GM19238 (cell line): ENCODE measurements at regions not wholly inside any gene's neighbourhood (a gene's known extent, or its start where the extent isn't known, plus 50 kb on each side); places are given as distances from the start of the nearest gene placed in this dataset.
"Not testable (repeated sequence)": the region's sequence is repeated elsewhere in the genome, so short reads cannot be mapped to it uniquely, and the experiment has no call there.

Source experiments
- DNase-seq: peaks from one replicate; pipeline ENCODE4 v3.0.0; 2011; ENCODE audit warnings: low spot score; ENCODE audit not compliant: insufficient read length

- DNase-seq: not testable (repeated sequence)
These were observed 528.8 kb upstream of the GRIA3 start for GRCh38 chrX:122655256-122655655.

DNA sequence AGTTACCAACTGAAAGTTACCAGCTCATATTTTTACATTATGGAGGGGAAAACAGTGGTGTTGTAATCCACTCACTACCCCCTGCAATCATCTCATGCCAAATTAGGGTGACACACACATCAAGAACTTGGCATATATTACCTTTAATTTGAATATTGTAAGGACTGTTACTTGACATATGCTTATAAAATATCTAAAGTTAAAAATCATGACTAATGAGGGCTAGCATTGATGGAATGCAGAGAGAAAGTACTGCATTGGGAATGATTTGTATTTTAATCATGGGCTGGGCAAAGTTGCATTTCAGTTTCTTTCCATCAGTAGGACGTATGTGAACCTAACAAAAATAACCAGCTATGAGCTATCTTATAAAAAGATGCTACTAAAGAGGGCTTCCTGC, 517.5 kb upstream of the GRIA3 start:
- DNase-seq: no peak

DNA sequence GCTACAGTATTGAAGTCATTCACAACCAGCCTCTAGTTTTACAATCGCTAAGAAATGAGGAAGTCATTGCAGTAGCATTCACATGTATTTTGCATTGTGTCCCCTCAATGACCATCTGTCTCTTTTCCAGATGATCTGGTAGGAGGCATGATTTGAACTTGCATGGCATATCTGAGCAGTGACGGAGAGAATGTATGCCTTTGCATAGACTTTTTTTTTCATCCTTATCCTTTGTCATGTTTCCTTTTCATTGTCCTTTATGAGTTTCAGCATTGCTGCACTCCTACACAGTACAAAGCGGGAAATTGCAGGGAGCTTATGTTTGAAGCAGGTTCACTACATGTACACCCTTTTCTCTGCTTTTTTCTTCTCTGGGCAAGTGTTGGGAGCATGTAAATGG, 516.4 kb upstream of the GRIA3 start:
- no peak for DNase-seq

- DNase-seq: no peak
These were observed 480.3 kb upstream of the GRIA3 start for GRCh38 chrX:122703762-122704161.

- DNase-seq: no peak
These were observed 444.3 kb upstream of the GRIA3 start for GRCh38 chrX:122739770-122740169.

DNA sequence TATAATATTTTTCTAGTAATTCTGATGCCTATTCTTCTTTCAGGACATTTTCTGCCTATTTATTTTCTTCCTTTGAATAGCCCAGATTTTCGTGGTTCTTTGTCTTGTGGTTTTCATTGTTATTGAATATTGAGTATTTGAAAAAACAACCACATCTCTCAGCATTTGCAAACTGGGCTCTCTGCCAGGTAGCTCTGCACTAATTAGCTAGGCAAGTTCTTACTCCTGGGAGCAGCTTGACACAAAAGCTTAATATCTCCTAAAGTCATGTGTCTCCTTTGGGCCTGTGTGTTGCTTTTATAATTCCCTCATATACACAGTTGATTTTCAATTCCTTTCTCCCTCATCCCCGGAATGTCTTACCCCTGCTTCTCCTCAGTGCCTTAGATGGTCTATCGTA, 413.5 kb upstream of the GRIA3 start:
- DNase-seq: no peak

DNA sequence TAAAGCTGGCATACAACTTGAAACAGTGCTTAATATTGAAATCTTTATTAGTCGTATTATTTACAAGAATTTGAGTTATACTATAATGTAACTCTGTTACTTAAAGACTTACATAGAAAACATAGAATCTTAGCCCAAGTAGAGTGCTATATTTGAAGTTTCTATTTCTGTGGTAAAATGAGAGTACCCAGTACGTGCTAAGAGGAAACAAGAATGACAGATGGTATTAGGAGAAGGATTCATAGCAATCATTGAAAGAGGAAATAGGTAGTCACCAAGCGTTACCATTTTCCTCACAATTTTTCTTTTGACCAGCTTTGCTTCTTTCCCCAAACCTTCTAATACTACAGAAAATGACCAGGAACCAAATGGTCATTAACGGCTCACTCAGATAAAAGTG, 412.1 kb upstream of the GRIA3 start:
- no peak for DNase-seq

GRCh38 chrX:122777766-122778165, 406.3 kb upstream of the GRIA3 start:
- no peak for DNase-seq

DNA sequence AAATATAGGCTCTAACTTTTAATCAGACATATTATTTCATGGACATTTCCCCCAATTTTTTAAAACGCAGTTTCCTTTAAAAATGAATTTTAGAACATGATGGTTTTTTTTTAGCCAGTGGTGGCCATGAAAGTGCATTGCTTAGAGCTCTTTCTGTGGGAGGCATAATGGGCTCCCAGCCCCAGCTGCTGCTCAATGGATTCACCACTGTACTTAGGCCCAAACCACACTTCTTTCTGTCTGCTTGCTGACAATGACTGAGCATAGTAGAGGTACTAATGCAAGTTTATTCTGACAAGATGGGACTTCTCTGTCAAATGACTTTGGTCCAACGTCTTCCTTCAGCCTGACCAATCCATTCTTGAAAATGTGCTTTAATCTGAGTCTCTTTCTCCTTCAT, 400.2 kb upstream of the GRIA3 start:
- no peak for DNase-seq

DNA sequence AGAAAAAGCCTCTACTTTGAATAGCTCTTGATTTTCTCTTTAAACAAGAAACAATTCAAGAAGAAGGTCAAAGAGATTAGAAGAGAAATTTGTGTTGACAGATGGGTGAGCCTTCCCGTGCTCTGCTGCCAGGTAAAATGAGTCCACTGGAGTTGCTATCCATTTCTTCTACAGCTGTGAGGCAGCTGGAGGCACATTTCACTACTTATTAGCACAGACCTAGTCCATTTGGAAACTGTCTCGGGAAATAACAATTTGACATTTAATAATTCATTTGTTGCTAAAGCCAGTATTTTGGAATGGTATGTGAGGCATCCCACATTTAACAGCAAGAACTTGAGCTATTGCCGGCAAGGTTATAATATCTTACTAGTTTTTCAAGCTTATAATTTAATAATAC, 396.8 kb upstream of the GRIA3 start:
- no peak for DNase-seq

GRCh38 chrX:122788216-122788615, 395.9 kb upstream of the GRIA3 start:
- no peak for DNase-seq

- no peak for DNase-seq
These were observed 393.5 kb upstream of the GRIA3 start for GRCh38 chrX:122790376-122791095.

GRCh38 chrX:122813876-122814275, 370.2 kb upstream of the GRIA3 start:
- no peak for DNase-seq

- DNase-seq: no peak
These were observed 367.8 kb upstream of the GRIA3 start for GRCh38 chrX:122816288-122816687.

DNA sequence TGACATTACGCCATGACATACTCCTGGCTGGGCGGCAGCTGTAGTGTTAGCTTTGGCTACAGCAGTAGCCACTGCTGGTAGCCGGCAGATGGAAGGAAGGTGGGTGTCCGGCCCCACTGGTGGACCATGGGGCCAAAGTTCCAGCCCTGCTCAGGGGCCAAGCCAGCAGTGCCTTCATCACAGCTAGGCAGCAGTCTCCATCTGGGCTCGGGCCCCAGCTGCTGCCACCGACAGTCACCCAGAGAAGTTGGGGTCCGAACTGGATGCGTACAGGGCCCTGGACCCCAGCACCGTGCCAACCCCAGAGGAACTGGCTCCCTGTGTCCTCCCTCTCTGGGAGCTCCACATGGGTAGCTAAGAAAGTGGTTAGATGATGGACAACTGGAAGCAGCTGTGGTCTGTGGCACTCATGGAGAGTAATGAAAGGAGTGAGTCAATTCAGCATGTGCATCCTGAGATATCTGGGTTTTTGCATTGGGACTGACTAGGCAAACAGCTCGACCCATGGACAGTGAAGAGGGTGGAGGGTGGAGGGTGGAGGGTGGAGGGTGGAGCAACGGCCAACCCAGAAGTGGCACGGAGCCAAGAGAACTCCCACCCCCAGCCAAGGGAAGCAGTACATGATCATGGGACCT, 366.6 kb upstream of the GRIA3 start:
- no peak for DNase-seq

GRCh38 chrX:122818068-122818467, 366.0 kb upstream of the GRIA3 start:
- no peak for DNase-seq

DNA sequence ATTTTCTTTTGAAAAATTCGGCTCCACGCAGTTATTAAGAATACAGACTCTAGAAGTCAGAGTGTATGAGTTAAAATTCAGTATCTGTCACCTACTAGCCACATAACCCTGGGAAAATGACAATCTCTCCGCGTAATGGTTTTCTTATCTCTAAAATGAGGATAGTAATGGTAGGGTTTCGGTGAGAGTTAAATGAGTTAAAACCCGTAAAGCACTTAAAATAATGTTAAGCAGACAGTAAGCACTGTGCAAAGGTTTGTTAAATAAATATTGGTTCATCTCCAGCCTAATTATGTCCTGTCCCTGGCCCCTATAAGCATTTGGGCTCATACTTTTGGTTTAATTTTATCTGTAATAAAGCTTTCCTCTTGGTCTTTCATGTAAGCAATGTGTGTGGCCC, 350.8 kb upstream of the GRIA3 start:
- DNase-seq: no peak

- DNase-seq: no peak
These were observed 348.2 kb upstream of the GRIA3 start for GRCh38 chrX:122835886-122836285.

GRCh38 chrX:122850326-122850725, 333.8 kb upstream of the GRIA3 start:
- DNase-seq: no peak

DNA sequence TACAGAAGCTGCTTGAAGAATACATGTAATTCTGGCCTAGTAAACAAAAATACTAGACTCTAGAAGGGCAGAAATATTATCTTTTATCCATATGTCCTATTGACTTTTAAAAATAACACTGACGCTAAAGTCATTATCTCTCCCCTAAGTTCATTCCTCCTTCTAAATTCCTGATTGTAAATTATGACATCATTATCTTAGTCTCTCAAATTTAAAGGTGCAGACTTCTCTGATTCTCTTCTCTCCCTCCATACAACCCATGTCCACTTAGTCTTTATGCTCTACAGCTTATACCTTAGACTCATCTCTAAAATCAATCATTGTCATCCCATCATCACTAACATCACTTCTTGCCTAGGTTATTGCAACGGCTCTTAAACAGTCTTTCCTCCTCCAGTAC, 327.9 kb upstream of the GRIA3 start:
- DNase-seq: no peak

GRCh38 chrX:122857734-122858133, 326.3 kb upstream of the GRIA3 start:
- no peak for DNase-seq

DNA sequence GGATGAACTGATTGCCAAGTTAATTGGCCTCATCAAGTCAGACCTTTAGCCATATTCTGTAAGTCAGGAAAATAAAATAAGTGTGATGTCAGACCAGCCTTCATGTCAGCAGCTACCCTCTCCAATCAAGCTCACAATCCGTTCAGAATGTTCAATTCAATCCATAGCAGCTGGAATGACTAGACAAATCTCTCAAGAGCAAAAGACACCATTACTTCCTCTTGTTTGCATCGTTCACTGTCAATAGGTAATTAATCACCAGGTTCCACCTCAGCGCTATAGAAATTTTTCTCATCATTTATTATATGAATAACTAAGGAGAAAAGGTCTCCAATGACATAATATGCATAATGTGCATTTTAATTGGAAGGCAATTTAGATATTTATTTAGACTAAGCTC, 321.0 kb upstream of the GRIA3 start:
- DNase-seq: no peak

DNA sequence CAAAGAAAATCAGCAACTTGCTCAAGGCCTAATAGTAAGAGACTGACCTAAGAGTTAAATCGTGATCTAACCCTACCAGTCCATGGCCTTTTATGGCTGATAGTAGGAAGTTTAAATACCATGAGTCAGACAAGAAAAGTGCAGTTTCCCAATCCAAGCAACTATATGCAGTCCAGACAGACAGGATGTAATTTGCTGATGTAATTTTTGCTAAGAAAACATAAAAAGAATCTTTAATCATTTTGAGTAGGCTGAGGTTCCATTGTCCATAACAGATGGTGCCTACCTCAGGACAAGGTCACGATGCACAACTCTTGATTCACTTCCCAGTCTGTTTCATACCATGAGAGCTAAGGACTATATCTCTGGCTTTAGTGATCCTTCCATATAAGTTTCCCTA, 317.5 kb upstream of the GRIA3 start:
- DNase-seq: no peak
